Activated B cell treated with CpG ODN at 0.5 μM for 24 hours (primary cell): ENCODE measurements at regions not wholly inside any gene's neighbourhood (a gene's known extent, or its start where the extent isn't known, plus 50 kb on each side); places are given as distances from the start of the nearest gene placed in this dataset.
"Not testable (repeated sequence)": the region's sequence is repeated elsewhere in the genome, so short reads cannot be mapped to it uniquely, and the experiment has no call there.

Experiments
- ATAC-seq: fragments of 200-7000 bp; cut with Tn5 transposase; one replicate; pipeline ENCODE4 v1.10.0; 2021; ENCODE audit warnings: low read depth, mild to moderate bottlenecking, moderate library complexity
- CTCF ChIA-PET: fragments of 350-600 bp; sonication (Branson Sonifier 250); formaldehyde crosslinking; loops from one replicate; lab custom pipeline; 2021; ENCODE audit warnings: antibody characterized with exemption; lab: Charles Lee
- POLR2A ChIA-PET: fragments of 350-600 bp; sonication (Branson Sonifier 250); formaldehyde crosslinking; loops from one replicate; lab custom pipeline; 2021; ENCODE audit warnings: antibody characterized with exemption; lab: Charles Lee
- DNase-seq: peaks from one replicate; pipeline ENCODE4 v3.0.0; 2022
- H3K27ac Mint-ChIP-seq: one replicate; pipeline ENCODE4 v1.8.0; 2020; ENCODE audit warnings: mixed read lengths
- H3K27me3 Mint-ChIP-seq: one replicate; pipeline ENCODE4 v1.8.0; 2021; ENCODE audit warnings: mixed read lengths
- H3K36me3 Mint-ChIP-seq: one replicate; pipeline ENCODE4 v1.8.0; 2021; ENCODE audit warnings: low read depth, mixed read lengths
- H3K4me1 Mint-ChIP-seq: one replicate; pipeline ENCODE4 v1.8.0; 2021; ENCODE audit warnings: mixed read lengths
- H3K4me3 Mint-ChIP-seq: one replicate; pipeline ENCODE4 v1.8.0; 2020; ENCODE audit warnings: mild to moderate bottlenecking, mixed read lengths
- H3K9me3 Mint-ChIP-seq: one replicate; pipeline ENCODE4 v1.8.0; 2020; ENCODE audit warnings: mixed read lengths
- intact Hi-C: fragments of 100-400 bp; cut with micrococcal nuclease; formaldehyde crosslinking; loops from one replicate; pipeline ENCODE4 v1.15.1; 2024
- TF ChIP-seq, protein P1 (sequence below): fragments of 200-600 bp; IDR thresholded peaks from one replicate; pipeline ENCODE4 v1.8.0; 2022; ENCODE audit warnings: antibody characterized with exemption, mild to moderate bottlenecking

DNA sequence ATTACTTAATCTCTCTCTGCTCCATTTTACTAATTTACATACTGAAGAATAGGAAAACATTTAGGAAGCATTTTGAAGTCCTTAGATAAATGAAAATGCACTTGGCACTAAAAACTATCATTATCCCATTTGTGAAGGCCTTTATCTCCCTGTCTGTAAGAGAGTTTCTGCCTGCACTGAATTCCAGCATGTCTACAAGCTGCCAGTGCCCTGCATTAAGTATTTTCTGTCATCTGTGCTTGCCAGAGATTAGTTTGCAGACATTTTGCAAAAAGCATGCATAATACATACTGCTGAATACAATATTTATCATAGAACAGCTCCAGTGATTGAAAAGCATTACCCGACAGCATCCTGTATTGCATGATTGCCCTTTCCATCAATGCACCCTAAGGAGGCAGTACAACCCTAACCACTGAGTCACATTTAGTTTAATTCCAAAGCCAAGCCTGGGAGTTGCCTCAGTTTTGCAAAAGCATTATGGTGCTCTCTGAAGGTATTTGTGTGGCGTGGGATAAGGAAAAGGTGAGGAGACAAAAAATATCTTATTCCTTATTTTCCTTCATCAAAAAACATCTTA lies 280.2 kb upstream of the TOM1L1 start:
- no peak overlapping the region for H3K27ac Mint-ChIP-seq
- POLR2A ChIA-PET = no interaction called here
- TF ChIP-seq, protein P1, sequence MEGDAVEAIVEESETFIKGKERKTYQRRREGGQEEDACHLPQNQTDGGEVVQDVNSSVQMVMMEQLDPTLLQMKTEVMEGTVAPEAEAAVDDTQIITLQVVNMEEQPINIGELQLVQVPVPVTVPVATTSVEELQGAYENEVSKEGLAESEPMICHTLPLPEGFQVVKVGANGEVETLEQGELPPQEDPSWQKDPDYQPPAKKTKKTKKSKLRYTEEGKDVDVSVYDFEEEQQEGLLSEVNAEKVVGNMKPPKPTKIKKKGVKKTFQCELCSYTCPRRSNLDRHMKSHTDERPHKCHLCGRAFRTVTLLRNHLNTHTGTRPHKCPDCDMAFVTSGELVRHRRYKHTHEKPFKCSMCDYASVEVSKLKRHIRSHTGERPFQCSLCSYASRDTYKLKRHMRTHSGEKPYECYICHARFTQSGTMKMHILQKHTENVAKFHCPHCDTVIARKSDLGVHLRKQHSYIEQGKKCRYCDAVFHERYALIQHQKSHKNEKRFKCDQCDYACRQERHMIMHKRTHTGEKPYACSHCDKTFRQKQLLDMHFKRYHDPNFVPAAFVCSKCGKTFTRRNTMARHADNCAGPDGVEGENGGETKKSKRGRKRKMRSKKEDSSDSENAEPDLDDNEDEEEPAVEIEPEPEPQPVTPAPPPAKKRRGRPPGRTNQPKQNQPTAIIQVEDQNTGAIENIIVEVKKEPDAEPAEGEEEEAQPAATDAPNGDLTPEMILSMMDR = no peak
- H3K27me3 Mint-ChIP-seq = no peaks in the 10 kb centered on the region
- no peak for ATAC-seq
- no peak overlapping the region for H3K4me3 Mint-ChIP-seq
- peaks cover 11% of the 10 kb centered on the region for H3K9me3 Mint-ChIP-seq
- CTCF ChIA-PET = no interaction called here
- intact Hi-C loops = no loop called here
- no peak for DNase-seq
- H3K36me3 Mint-ChIP-seq = no peaks in the 10 kb centered on the region
- no peaks in the 10 kb centered on the region for H3K4me1 Mint-ChIP-seq

DNA sequence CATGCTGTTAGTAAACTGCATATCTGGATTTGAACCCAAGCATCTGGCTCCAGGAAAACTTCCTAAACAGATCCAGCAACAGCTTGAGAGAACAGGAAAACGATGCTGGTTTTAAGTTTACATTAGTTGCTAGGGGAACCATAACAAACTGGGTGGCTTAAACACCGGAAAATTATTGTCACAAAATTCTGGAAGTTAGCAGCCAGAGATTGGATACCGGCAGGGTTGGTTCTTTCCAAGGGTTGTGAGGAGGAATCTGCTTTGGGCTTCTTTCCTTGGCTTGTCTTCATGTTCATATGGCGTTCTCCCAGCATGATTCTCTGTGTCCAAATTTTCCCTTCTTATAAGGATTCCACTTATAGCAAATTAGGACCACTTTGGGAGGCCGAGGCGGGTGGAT lies 276.9 kb upstream of the TOM1L1 start:
- intact Hi-C loops = no loop called here
- DNase-seq (no peak), ATAC-seq (no peak)
- H3K4me1 Mint-ChIP-seq = no peaks in the 10 kb centered on the region
- POLR2A ChIA-PET = no interaction called here
- no peak overlapping the region for H3K4me3 Mint-ChIP-seq
- TF ChIP-seq, protein P1 = no peak
- CTCF ChIA-PET = no interaction called here
- H3K9me3 Mint-ChIP-seq = peaks cover 9% of the 10 kb centered on the region
- no peak overlapping the region for H3K27ac Mint-ChIP-seq
- no peaks in the 10 kb centered on the region for H3K36me3 Mint-ChIP-seq
- no peaks in the 10 kb centered on the region for H3K27me3 Mint-ChIP-seq

DNA sequence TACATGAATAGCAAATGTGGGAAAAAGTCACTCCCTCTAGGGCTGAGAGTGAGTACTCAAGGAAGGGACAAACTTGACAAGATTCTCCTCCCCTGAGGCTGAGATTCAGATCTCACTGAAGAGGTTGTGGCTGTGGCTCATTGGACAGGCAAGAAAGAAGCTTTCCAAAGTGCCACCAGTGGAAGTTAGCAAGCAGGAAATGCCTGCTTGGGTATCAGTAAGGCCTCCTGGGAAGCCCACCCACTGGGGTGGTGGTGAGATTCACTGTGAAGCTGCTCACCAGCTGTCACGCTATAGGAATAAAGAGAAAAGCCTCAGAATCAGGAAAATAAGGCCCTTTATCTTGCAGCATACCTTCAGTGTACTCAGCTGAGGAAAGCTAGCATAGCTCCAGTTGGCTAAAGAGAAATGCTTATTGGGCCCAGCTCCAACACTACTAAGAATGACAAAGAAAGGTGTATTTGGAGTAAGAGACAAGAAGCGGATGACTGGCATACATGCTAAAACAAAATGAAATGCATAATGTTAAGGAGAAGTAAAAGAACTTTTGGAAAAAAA lies 274.4 kb upstream of the TOM1L1 start:
- Mint-ChIP-seq H3K36me3 (no peaks in the 10 kb centered on the region), H3K4me1 (no peaks in the 10 kb centered on the region), H3K27ac (no peak overlapping the region), H3K27me3 (no peaks in the 10 kb centered on the region), H3K9me3 (peaks cover 5% of the 10 kb centered on the region), H3K4me3 (no peak overlapping the region)
- TF ChIP-seq, protein P1 = no peak
- no peak for ATAC-seq
- DNase-seq = no peak
- intact Hi-C loops = no loop called here
- ChIA-PET CTCF (no interaction called here), POLR2A (no interaction called here)

DNA sequence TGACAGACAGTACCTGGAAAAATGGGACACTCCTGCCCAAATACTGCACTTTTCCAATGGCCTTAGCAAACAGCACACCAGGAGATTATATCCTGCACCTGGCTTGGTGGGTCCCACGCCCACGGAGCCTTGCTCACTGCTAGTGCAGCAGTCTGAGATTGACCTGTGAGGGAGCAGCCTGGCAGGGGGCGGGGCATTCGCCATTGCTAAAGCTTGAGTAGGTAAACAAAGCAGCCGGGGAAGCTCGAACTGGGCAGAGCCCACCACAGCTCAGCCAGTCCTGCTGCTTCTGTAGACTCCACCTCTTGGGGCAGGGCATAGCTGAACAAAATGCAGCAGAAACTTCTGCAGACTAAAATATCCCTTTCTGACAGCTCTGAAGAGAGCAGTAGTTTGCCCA lies 261.2 kb upstream of the TOM1L1 start:
- ATAC-seq, H3K4me1 Mint-ChIP-seq, intact Hi-C loops, CTCF ChIA-PET, H3K4me3 Mint-ChIP-seq, DNase-seq, H3K27me3 Mint-ChIP-seq, H3K27ac Mint-ChIP-seq, POLR2A ChIA-PET, H3K36me3 Mint-ChIP-seq: not testable (repeated sequence)
- peaks cover 18% of the 10 kb centered on the region for H3K9me3 Mint-ChIP-seq

DNA sequence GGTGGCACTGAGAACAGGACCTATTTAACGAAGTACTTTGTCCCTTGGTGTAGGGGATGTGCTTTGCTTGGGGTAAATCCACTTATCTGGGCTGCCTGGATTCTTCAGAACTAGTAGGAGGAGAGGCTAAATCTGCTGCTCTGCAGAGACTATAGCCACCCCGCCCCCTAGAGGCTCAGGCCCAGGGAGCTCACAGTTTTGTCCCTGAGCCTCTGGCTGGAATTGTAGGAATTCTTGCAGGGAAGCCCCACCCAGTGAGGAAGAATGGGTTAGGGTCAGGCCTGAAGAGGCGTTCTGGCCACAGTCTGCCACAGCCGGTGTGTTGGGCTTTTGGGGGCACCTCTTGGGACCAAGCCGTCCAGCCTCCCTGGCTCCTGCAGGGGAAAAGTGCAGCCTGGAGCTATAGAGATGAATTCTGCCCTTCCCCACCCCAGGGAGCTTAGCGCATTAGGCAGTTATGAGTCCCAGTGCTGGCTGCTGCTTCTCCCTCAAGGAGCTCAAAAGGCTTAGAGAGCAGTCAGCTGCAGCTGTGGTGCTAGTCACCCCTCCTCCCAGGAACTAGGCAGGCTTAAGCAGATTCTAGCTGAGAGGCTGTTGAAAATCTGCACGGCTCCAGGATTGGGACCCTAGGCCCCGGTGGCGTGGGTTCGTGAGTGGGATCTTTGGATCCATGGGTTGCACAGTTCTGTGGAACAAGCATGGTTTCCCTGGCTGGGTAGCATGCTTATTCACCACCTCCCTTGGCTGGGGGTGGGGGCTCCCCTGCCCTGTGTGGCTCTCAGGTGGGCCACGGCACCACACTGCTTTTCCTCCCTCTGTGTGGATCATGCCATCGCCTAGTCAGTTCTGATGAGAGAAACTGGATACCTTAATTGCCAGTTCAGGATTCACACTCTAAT lies 237.4 kb upstream of the TOM1L1 start:
- Mint-ChIP-seq H3K27ac (no peak overlapping the region), H3K27me3 (no peaks in the 10 kb centered on the region), H3K4me1 (no peaks in the 10 kb centered on the region), H3K36me3 (no peaks in the 10 kb centered on the region), H3K9me3 (peaks cover 2% of the 10 kb centered on the region), H3K4me3 (no peak overlapping the region)
- POLR2A ChIA-PET = no interaction called here
- TF ChIP-seq, protein P1 = no peak
- DNase-seq = no peak
- intact Hi-C loops = no loop called here
- CTCF ChIA-PET = no interaction called here
- no peak for ATAC-seq
